GM23338 (cell line): ENCODE measurements at regions not wholly inside any gene's neighbourhood (a gene's known extent, or its start where the extent isn't known, plus 50 kb on each side); places are given as distances from the start of the nearest gene placed in this dataset.

Experiments
- ATAC-seq: fragments of 200-7000 bp; cut with Tn5 transposase; 3 replicates; pipeline ENCODE4 v1.9.1; 2020
- DNase-seq: peaks from one replicate; pipeline ENCODE4 v3.0.0-alpha.2; 2015; ENCODE audit warnings: low spot score
- H2AFZ ChIP-seq: fragments of 200-600 bp; sonication (generic); 2 replicates; pipeline ENCODE4 v1.8.0; 2016; ENCODE audit warnings: antibody characterized with exemption, mild to moderate bottlenecking, moderate library complexity
- H3F3A ChIP-seq: fragments of 200-600 bp; sonication (generic); replicated peaks from 2 replicates; pipeline ENCODE4 v1.8.0; 2017; ENCODE audit warnings: antibody characterized with exemption, mixed run types, low read depth
- H3K27ac ChIP-seq: fragments of 200-600 bp; sonication (generic); 2 replicates; pipeline ENCODE4 v1.6.1; 2016; ENCODE audit warnings: low read depth
- H3K27me3 ChIP-seq: fragments of 200-600 bp; sonication (generic); 2 replicates; pipeline ENCODE4 v1.8.0; 2016; ENCODE audit warnings: mild to moderate bottlenecking, mixed run types, moderate library complexity; ENCODE audit not compliant: insufficient read depth
- H3K36me3 ChIP-seq: fragments of 200-600 bp; sonication (generic); 2 replicates; pipeline ENCODE4 v1.8.0; 2016; ENCODE audit warnings: mild to moderate bottlenecking; ENCODE audit not compliant: insufficient read depth
- H3K4me1 ChIP-seq: fragments of 200-600 bp; sonication (generic); 2 replicates; pipeline ENCODE4 v1.8.0; 2016; ENCODE audit warnings: mild to moderate bottlenecking, moderate library complexity; ENCODE audit not compliant: insufficient read depth
- H3K4me2 ChIP-seq: fragments of 200-600 bp; sonication (generic); 2 replicates; pipeline ENCODE4 v1.7.1; 2017; ENCODE audit warnings: mixed run types
- H3K4me3 ChIP-seq: fragments of 200-600 bp; sonication (generic); 2 replicates; pipeline ENCODE4 v1.6.1; 2016; ENCODE audit warnings: mixed run types
- H3K79me2 ChIP-seq: fragments of 200-600 bp; sonication (generic); replicated peaks from 2 replicates; pipeline ENCODE4 v1.8.0; 2017; ENCODE audit warnings: mild to moderate bottlenecking; ENCODE audit not compliant: insufficient read depth
- H3K9me2 ChIP-seq: fragments of 200-600 bp; sonication (generic); 2 replicates; pipeline ENCODE4 v1.8.0; 2017; ENCODE audit not compliant: insufficient read depth
- H4K20me1 ChIP-seq: fragments of 200-600 bp; sonication (generic); replicated peaks from 2 replicates; pipeline ENCODE4 v1.8.0; 2017; ENCODE audit warnings: mild to moderate bottlenecking; ENCODE audit not compliant: insufficient read depth
- H3K27ac Mint-ChIP-seq: 2 replicates; pipeline ENCODE4 v1.8.0; 2020; ENCODE audit warnings: inconsistent platforms, mild to moderate bottlenecking, moderate library complexity, mixed read lengths
- H3K27me3 Mint-ChIP-seq: 3 replicates; pipeline ENCODE4 v1.8.0; 2022; ENCODE audit warnings: low read depth, mild to moderate bottlenecking, moderate library complexity, mixed read lengths, inconsistent platforms; ENCODE audit not compliant: insufficient read depth, poor library complexity
- H3K36me3 Mint-ChIP-seq: 3 replicates; pipeline ENCODE4 v1.8.0; 2021; ENCODE audit warnings: low read depth, mild to moderate bottlenecking, inconsistent platforms, moderate library complexity, mixed read lengths
- H3K4me1 Mint-ChIP-seq: 3 replicates; pipeline ENCODE4 v1.8.0; 2020; ENCODE audit warnings: mild to moderate bottlenecking, inconsistent platforms, mixed read lengths
- H3K4me3 Mint-ChIP-seq: 3 replicates; pipeline ENCODE4 v1.8.0; 2021; ENCODE audit warnings: moderate library complexity, mild to moderate bottlenecking, inconsistent platforms, mixed read lengths
- H3K9me3 Mint-ChIP-seq: 3 replicates; pipeline ENCODE4 v1.8.0; 2020; ENCODE audit warnings: moderate library complexity, mild to moderate bottlenecking, inconsistent platforms, mixed read lengths
- CREB1 ChIP-seq: fragments of 250-450 bp; sonication (Bioruptor Pico); IDR thresholded peaks from 2 replicates; pipeline ENCODE4 v1.5.0; 2020; ENCODE audit warnings: low read depth, mild to moderate bottlenecking, moderate library complexity
- CTCF ChIP-seq, 2 experiments: fragments of 200-600 bp in 1 of 2; sonication (generic) in 1 of 2; conservative IDR thresholded peaks; 2 replicates each; pipeline versions ENCODE4 v1.5.1 to v1.6.1; 2016 to 2017; ENCODE audit warnings: antibody characterized with exemption in 2 of 2, low read depth in 2 of 2, mild to moderate bottlenecking in 2 of 2, moderate library complexity in 1 of 2
- ETS1 ChIP-seq: IDR thresholded peaks from 2 replicates; pipeline ENCODE4 v1.6.1; 2016; ENCODE audit warnings: antibody characterized with exemption
- EZH2 ChIP-seq: fragments of 200-600 bp; sonication (generic); IDR thresholded peaks from one replicate; pipeline ENCODE4 v1.8.0; 2017; ENCODE audit warnings: antibody characterized with exemption, mild to moderate bottlenecking, low read depth; ENCODE audit not compliant: unreplicated experiment
- EZH2phosphoT487 ChIP-seq: fragments of 200-600 bp; sonication (generic); IDR thresholded peaks from one replicate; pipeline ENCODE4 v1.8.1; 2018; ENCODE audit warnings: antibody characterized with exemption; ENCODE audit not compliant: unreplicated experiment
- JUNB ChIP-seq: IDR thresholded peaks from one replicate; pipeline ENCODE4 v1.6.1; 2016; ENCODE audit warnings: antibody characterized with exemption; ENCODE audit not compliant: unreplicated experiment
- NANOG ChIP-seq: IDR thresholded peaks from 2 replicates; pipeline ENCODE4 v1.6.1; 2016; ENCODE audit warnings: antibody characterized with exemption, borderline replicate concordance
- POLR2AphosphoS5 ChIP-seq: IDR thresholded peaks from 2 replicates; pipeline ENCODE4 v1.6.1; 2016; ENCODE audit warnings: antibody characterized with exemption, low read depth
- REST ChIP-seq: IDR thresholded peaks from one replicate; pipeline ENCODE4 v1.6.1; 2018; ENCODE audit warnings: antibody characterized with exemption; ENCODE audit not compliant: unreplicated experiment
- STAT1 ChIP-seq: IDR thresholded peaks from one replicate; pipeline ENCODE4 v1.6.1; 2016; ENCODE audit warnings: antibody characterized with exemption; ENCODE audit not compliant: unreplicated experiment
- ZNF114 ChIP-seq: fragments of 250-450 bp; sonication (Bioruptor Pico); IDR thresholded peaks from 2 replicates; pipeline ENCODE4 v1.5.0; 2020; ENCODE audit warnings: mild to moderate bottlenecking, moderate library complexity
- ZNF331 ChIP-seq: fragments of 250-450 bp; sonication (Bioruptor Pico); IDR thresholded peaks from 2 replicates; pipeline ENCODE4 v1.5.0; 2020; ENCODE audit warnings: low read depth, mild to moderate bottlenecking, moderate library complexity
- ZNF462 ChIP-seq: fragments of 250-450 bp; sonication (Bioruptor Pico); IDR thresholded peaks from 2 replicates; pipeline ENCODE4 v1.5.0; 2020; ENCODE audit warnings: mild to moderate bottlenecking, moderate library complexity

- Histone ChIP-seq H3F3A (no peaks in the 10 kb centered on the region), H3K27me3 (no peaks in the 10 kb centered on the region), H4K20me1 (no peaks in the 10 kb centered on the region), H3K27ac (no peak overlapping the region), H2AFZ (no peak overlapping the region), H3K9me2 (no peaks in the 10 kb centered on the region), H3K4me1 (no peaks in the 10 kb centered on the region), H3K79me2 (no peaks in the 10 kb centered on the region), H3K36me3 (no peaks in the 10 kb centered on the region), H3K4me2 (no peak overlapping the region), H3K4me3 (no peak overlapping the region)
- no peaks in the 10 kb centered on the region for H3K4me1 Mint-ChIP-seq
- TF ChIP-seq EZH2 = no peak
- TF ChIP-seq POLR2AphosphoS5 = no peak
- no peak for TF ChIP-seq EZH2phosphoT487
- TF ChIP-seq CREB1 (CRISPR knock-in tag) = no peak
- no peak for TF ChIP-seq STAT1
- no peak for TF ChIP-seq JUNB
- TF ChIP-seq REST = no peak
- TF ChIP-seq ZNF114 (CRISPR knock-in tag) = no peak
- TF ChIP-seq ZNF462 (CRISPR knock-in tag) = no peak
- no peak for TF ChIP-seq ZNF331
- no peak for TF ChIP-seq CTCF (conservative IDR thresholded peaks at IDR 0.05; ENCODE audit: low read depth in 2 of 2)
- TF ChIP-seq NANOG = no peak
- no peak for TF ChIP-seq ETS1
- DNase-seq (no peak), ATAC-seq (no peak)
- no peak overlapping the region for H3K27ac Mint-ChIP-seq
- no peaks in the 10 kb centered on the region for H3K36me3 Mint-ChIP-seq
- peaks cover 7% of the 10 kb centered on the region for H3K27me3 Mint-ChIP-seq
- H3K4me3 Mint-ChIP-seq = no peak overlapping the region
- H3K9me3 Mint-ChIP-seq = peaks cover 10% of the 10 kb centered on the region; the same call in 2 of the 3 replicates
Measured at GRCh38 chr1:25157846-25158245, 74.5 kb downstream of the SYF2 start.
